ENCODE measurements at regions not wholly inside any gene's neighbourhood (a gene's known extent, or its start where the extent isn't known, plus 50 kb on each side); places are given as distances from the start of the nearest gene placed in this dataset.

DNA sequence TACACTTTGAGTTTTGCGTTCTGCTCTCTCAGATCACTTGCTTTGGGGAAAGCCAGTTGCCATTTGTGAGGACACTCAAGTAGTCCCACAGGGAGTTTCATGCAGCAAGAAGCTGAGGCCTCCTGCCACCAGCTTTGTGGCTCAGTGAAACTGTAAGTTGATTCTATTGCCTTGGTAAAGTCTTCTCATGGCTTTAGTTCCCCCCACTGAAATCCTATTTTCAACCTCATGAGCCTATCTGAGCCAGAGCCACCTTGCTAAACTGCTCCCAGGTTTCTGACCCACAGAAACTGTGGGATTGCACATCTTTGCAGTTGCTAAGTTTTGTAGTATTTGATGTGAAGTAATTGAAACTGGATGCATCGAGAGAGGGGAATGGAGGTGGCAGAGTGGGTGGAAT, 85.4 kb upstream of the TOP3B start:
- no peak for DNase-seq (ENCODE audit: low read depth)
- Histone ChIP-seq H3K36me3 (ENCODE audit: control insufficient read depth, insufficient read depth, low read length) (no peaks in the 10 kb centered on the region), H3K27me3 (ENCODE audit: control insufficient read depth, insufficient read depth, low read length) (no peaks in the 10 kb centered on the region), H3K4me3 (ENCODE audit: low read depth, low read length) (no peak overlapping the region)
- TF ChIP-seq, protein P1, sequence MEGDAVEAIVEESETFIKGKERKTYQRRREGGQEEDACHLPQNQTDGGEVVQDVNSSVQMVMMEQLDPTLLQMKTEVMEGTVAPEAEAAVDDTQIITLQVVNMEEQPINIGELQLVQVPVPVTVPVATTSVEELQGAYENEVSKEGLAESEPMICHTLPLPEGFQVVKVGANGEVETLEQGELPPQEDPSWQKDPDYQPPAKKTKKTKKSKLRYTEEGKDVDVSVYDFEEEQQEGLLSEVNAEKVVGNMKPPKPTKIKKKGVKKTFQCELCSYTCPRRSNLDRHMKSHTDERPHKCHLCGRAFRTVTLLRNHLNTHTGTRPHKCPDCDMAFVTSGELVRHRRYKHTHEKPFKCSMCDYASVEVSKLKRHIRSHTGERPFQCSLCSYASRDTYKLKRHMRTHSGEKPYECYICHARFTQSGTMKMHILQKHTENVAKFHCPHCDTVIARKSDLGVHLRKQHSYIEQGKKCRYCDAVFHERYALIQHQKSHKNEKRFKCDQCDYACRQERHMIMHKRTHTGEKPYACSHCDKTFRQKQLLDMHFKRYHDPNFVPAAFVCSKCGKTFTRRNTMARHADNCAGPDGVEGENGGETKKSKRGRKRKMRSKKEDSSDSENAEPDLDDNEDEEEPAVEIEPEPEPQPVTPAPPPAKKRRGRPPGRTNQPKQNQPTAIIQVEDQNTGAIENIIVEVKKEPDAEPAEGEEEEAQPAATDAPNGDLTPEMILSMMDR (IDR thresholded peaks at IDR 0.05; ENCODE audit: insufficient read depth, low read length, poor library complexity, severe bottlenecking): no peak

DNA sequence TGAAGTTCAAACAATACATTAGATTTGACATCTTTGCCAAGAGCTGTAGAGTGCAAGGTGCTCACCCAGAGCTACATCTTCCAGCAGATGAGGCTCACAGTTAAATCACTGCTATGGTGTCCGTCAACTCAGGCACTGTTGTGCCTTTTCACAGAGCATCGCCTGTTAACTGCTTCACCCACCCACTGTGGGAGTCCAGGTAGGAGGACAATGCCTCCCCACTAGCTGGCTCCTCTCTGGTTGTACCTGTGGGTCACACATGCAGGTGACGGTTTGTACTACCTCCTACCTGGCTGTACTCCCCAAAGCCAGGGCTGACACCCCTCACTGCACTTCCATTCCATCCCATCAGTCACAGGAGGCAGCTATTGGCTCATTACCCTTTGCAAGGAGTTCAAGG, 84.6 kb upstream of the TOP3B start:
- TF ChIP-seq, protein P1 (IDR thresholded peaks at IDR 0.05; ENCODE audit: insufficient read depth, low read length, poor library complexity, severe bottlenecking): no peak
- H3K27me3 ChIP-seq (ENCODE audit: control insufficient read depth, insufficient read depth, low read length): no peaks in the 10 kb centered on the region
- H3K36me3 ChIP-seq (ENCODE audit: control insufficient read depth, insufficient read depth, low read length): no peaks in the 10 kb centered on the region
- DNase-seq (ENCODE audit: low read depth): no peak
- H3K4me3 ChIP-seq (ENCODE audit: low read depth, low read length): no peak overlapping the region

DNA sequence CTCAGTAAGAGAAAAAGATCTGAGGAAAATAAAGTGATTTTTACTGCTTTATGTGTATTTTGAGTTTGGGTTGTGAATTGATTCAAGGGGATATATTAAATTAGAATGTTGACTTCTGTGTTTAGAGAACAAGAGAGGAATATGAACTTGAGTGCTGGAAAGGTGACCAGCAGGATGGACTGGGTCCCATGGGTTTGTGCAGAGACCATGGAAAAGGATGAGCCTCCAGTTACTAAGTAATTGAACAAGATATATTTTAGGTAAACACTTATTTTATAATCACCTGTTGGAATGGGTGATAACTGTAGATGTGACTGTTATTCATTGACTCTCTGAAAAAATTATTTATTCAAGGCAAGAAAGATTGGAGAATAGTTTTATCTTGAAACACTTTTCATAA, 82.0 kb upstream of the TOP3B start:
- Histone ChIP-seq H3K27me3 (ENCODE audit: control insufficient read depth, insufficient read depth, low read length) (no peaks in the 10 kb centered on the region), H3K36me3 (ENCODE audit: control insufficient read depth, insufficient read depth, low read length) (no peaks in the 10 kb centered on the region), H3K4me3 (ENCODE audit: low read depth, low read length) (no peak overlapping the region)
- TF ChIP-seq, protein P1 (IDR thresholded peaks at IDR 0.05; ENCODE audit: insufficient read depth, low read length, poor library complexity, severe bottlenecking): no peak
- no peak for DNase-seq (ENCODE audit: low read depth)

DNA sequence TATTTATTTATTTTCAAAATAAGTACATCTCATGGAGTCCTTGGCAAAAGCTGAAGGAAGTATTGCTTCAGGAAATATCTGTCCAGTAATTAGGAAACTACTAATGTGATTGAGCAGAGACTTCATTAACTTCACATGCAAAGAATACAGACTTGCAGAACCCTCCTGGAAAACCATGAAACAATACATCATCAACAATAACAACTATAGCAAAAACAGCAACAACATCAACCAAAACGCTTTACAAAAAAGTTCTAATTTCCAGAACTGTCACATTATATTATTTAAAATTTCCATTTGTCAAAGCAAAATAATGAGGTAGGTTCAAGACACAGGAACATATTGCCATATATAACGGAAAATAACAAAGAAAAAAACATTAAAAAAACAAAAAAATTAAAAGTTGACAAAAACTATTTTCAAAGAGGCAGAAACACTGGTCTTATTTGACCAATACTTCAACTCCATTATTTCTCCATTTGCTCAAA, 79.8 kb upstream of the TOP3B start:
- Histone ChIP-seq H3K27me3 (ENCODE audit: control insufficient read depth, insufficient read depth, low read length) (peaks cover 3% of the 10 kb centered on the region), H3K4me3 (ENCODE audit: low read depth, low read length) (no peak overlapping the region), H3K36me3 (ENCODE audit: control insufficient read depth, insufficient read depth, low read length) (no peaks in the 10 kb centered on the region)
- no peak for DNase-seq (ENCODE audit: low read depth)
- TF ChIP-seq, protein P1 (IDR thresholded peaks at IDR 0.05; ENCODE audit: insufficient read depth, low read length, poor library complexity, severe bottlenecking): no peak

DNA sequence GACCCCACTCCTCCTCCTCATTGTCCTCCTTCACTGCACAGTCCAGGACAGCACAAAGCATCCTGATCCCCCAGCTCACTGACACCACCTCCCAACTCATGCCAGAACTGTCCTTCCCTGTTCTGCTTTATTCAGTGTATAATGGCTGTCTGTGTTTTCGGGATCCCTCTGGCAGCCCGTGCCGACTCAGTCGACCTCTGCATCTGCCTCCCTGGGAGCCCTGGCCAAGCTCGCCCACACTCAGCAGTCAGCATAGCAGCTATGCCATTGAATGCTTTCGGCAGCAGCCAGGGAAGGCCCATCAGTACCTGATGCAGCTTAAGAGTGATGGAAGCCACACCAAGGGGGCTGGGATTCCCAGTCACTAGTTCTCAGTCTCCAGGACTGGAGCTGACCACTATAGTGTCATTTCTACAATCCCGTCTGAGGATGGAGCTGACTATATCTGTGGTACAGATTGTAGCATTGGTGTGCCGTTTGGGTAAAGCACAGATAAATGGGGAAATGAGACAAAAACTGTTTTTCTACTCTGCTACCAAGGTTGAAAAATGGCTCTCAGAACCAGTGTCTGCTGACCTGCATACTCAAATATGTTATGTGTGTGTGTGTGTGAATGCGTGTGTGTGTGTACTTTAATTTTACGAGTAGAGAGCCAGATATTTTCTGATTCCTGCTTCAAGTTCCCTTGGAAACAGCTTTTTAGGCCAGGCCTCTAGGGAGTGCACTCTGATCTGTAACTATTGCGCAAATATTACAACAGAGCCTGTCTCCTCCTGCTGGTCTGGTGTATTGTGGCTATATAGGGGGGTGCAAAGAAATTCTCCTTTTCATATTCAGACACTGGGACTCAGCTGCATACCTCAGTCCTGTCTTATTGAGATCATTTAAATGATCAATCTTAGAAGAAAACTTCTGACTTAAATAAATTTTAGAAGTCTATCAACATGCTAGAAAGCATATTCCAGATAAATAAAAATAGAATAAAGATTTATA, 78.8 kb upstream of the TOP3B start:
- Histone ChIP-seq H3K36me3 (ENCODE audit: control insufficient read depth, insufficient read depth, low read length) (no peaks in the 10 kb centered on the region), H3K4me3 (ENCODE audit: low read depth, low read length) (no peak overlapping the region), H3K27me3 (ENCODE audit: control insufficient read depth, insufficient read depth, low read length) (peaks cover 3% of the 10 kb centered on the region)
- DNase-seq (ENCODE audit: low read depth): no peak
- TF ChIP-seq, protein P1 (IDR thresholded peaks at IDR 0.05; ENCODE audit: insufficient read depth, low read length, poor library complexity, severe bottlenecking): no peak

Measured in kidney epithelial cell (primary cell).